ENCODE measurements at regions not wholly inside any gene's neighbourhood (a gene's known extent, or its start where the extent isn't known, plus 50 kb on each side); places are given as distances from the start of the nearest gene placed in this dataset.

DNA sequence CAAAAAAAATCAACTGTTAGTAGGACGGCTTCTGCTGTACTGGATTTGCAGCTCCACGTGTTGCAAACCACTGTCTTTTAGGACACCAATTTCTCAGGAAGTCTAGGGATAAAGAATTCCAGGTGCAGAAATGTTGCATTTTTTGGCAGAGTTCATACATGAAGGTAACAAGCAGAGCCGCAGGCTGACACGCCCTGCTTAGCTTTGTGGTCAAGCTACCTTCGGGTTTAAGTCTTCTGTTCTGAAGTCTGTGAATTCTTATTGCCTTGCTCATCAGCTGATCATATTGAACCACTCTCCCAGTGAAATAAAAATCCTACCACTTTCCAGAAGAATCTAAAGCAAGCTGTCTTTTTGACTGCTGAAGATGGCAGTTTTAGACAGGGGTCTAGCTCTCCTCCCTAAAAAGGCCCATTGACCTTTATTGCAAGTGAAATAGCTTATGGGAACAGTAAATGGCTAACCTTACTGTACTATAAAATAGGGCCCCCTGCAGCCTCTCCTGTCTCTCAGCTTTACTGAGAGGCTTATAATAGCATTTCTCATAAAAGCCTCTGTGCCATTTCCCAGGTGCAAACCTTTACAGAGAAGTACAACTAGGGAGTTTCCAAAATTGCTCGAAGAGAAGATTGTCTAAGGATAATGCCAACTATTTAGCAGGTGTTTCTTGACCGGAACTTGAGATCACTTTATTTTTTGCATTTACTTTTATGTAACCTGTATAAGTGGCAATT, 262.2 kb upstream of the IL12A start:
- 90 to 91% methylated on average over 7 of the region's 7 CpGs for WGBS, 2 donors
- TF ChIP-seq, protein P1, sequence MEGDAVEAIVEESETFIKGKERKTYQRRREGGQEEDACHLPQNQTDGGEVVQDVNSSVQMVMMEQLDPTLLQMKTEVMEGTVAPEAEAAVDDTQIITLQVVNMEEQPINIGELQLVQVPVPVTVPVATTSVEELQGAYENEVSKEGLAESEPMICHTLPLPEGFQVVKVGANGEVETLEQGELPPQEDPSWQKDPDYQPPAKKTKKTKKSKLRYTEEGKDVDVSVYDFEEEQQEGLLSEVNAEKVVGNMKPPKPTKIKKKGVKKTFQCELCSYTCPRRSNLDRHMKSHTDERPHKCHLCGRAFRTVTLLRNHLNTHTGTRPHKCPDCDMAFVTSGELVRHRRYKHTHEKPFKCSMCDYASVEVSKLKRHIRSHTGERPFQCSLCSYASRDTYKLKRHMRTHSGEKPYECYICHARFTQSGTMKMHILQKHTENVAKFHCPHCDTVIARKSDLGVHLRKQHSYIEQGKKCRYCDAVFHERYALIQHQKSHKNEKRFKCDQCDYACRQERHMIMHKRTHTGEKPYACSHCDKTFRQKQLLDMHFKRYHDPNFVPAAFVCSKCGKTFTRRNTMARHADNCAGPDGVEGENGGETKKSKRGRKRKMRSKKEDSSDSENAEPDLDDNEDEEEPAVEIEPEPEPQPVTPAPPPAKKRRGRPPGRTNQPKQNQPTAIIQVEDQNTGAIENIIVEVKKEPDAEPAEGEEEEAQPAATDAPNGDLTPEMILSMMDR (IDR thresholded peaks at IDR 0.05) = no peak
- H3K4me3 ChIP-seq = no peak overlapping the region
- DNase-seq (no peak), ATAC-seq (no peak)
- no peak overlapping the region for H3K27ac ChIP-seq
- no peaks in the 10 kb centered on the region for H3K27me3 ChIP-seq
- intact Hi-C loops (cut with DNase I) = no loop called here
- H3K36me3 ChIP-seq = no peaks in the 10 kb centered on the region
- no peaks in the 10 kb centered on the region for H3K4me1 ChIP-seq
- no peaks in the 10 kb centered on the region for H3K9me3 ChIP-seq

DNA sequence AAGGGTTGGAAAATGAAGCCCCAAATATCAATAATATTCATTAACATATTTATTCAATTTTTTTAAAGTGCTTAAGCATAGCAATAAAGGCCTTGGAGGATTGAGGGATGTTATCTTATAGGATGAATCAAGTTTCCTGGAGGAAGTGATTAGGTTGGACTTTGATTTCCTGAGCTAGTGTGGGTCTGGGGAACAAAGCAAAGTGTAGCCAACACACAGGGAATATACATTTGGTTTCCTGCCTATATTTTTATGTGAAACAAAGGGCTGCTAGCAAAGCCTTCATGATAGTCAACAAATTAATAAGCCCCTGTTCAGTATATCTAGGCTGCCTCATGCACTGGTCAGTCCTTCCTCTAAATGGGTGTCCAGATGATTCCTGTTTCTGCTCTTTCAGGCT, 261.1 kb upstream of the IL12A start:
- Histone ChIP-seq H3K27me3 (no peaks in the 10 kb centered on the region), H3K36me3 (no peaks in the 10 kb centered on the region), H3K9me3 (no peaks in the 10 kb centered on the region), H3K4me3 (no peak overlapping the region), H3K27ac (no peak overlapping the region), H3K4me1 (peaks cover 0 to 7% (median 3%) of the 10 kb centered on the region in 9 donors)
- intact Hi-C loops (cut with DNase I) = no loop called here
- TF ChIP-seq, protein P1 (IDR thresholded peaks at IDR 0.05) = no peak
- DNase-seq (no peak), ATAC-seq (no peak)

DNA sequence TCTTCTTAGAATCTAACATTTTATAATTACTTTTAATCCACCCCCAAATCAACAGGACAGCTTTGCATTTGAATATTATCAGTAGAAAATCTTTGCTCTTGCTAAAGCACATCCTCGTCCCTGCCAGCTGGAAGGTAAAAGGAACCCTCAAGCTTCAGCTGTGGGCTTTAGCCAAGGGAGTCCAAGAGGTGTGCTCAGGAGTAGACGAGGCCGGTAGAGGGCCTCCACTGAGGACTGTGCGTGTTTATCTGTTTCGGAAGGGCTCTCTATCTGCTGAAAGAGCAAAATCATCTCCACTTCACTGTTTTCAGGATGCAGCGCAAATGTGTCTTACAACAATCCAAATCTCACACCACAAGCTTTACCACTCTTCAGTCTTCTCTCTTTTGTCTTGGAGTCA, 257.4 kb upstream of the IL12A start:
- Histone ChIP-seq H3K4me1 (peaks cover 0 to 20% (median 13%) of the 10 kb centered on the region in 9 donors), H3K27ac (peak overlapping the region in 1 of 10 donors; percentile 53), H3K4me3 (no peak overlapping the region), H3K36me3 (no peaks in the 10 kb centered on the region), H3K9me3 (no peaks in the 10 kb centered on the region), H3K27me3 (no peaks in the 10 kb centered on the region)
- intact Hi-C loops (cut with DNase I) = loop anchor here in 4 of 10 donors (10.0 kb wide), 3 partner anchors 56 to 116 kb away; no protein-coding TSS in a partner anchor
- TF ChIP-seq, protein P1 (IDR thresholded peaks at IDR 0.05) = no peak
- no peak for DNase-seq
- 88 to 94% methylated on average over 6 of the region's 6 CpGs for WGBS, 2 donors
- no peak for ATAC-seq

DNA sequence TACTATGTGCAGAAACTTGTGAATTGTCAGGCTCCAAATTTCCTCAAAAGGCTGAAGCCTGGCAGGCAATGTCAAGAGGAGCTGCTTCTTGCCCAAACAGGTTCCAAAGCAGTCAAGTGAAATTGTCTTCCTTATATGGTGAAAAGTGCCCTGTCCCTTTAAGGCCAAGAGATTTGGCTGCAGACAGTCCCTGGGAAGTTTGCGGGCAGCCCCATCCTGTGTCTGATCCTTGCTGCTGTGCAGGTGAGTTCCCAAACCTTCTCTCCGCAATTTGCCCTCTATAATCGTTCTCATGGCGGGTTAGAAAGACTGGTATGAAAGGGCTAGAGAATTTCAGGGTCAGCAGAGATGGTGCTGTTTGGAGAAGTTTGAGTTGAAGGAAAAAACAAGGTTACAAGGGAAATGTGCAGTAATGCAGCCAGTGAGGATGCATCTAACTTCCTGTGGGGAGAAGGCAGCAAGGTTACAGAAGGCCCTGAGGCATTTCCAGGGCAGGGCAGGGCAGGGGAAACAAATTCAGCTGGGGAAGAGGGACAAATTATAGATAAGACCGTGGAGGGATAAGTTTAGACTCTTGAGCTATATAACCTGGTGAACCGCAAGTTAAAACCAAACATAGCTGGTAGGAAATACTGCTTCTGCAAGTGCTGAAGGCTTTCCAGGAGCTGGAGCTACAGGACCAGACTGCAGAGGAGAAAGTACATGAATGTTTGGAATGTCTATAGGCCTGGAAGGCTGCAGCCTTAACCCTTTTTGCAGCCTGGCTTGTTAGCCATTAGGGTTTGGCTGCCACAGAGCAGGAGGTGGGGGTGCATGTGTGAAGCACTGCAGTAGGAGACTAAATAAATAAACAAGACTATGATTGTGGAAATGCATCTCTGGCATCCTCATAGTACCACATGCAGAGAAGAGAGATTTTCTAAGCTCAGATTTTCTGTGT, 256.2 kb upstream of the IL12A start:
- H3K36me3 ChIP-seq = no peaks in the 10 kb centered on the region
- TF ChIP-seq, protein P1 (IDR thresholded peaks at IDR 0.05) = peak in 4 of 9 donors; percentile 11 to 47 (median 36)
- intact Hi-C loops (cut with DNase I) = loop anchor here in 4 of 10 donors (10.0 kb wide), 3 partner anchors 58 to 118 kb away; no protein-coding TSS in a partner anchor
- ATAC-seq (peak; percentile 74 to 92 (median 84)), DNase-seq (no peak)
- no peaks in the 10 kb centered on the region for H3K9me3 ChIP-seq
- 15 to 16% methylated on average over 6 of the region's 6 CpGs for WGBS, 2 donors
- H3K27me3 ChIP-seq = no peaks in the 10 kb centered on the region
- peak overlapping the region in 9 of 10 donors; percentile 2 to 67 (median 53) for H3K27ac ChIP-seq
- H3K4me1 ChIP-seq = peaks cover 0 to 20% (median 13%) of the 10 kb centered on the region in 9 donors
- H3K4me3 ChIP-seq = peak overlapping the region in 9 of 10 donors; percentile 3 to 48 (median 34)
